ENCODE measurements at regions not wholly inside any gene's neighbourhood (a gene's known extent, or its start where the extent isn't known, plus 50 kb on each side); places are given as distances from the start of the nearest gene placed in this dataset.

- no peak for DNase-seq
- peaks cover 2% of the 10 kb centered on the region for H3K36me3 Mint-ChIP-seq (ENCODE audit: low read depth)
- H3K4me1 Mint-ChIP-seq, result peaks cover 27% of the 10 kb centered on the region
- intact Hi-C loops (cut with micrococcal nuclease), result no loop called here
- H3K9me3 Mint-ChIP-seq, result no peaks in the 10 kb centered on the region
- ChIA-PET CTCF (no interaction called here), POLR2A (no interaction called here)
- no peaks in the 10 kb centered on the region for H3K27me3 Mint-ChIP-seq
- TF ChIP-seq, protein P1, sequence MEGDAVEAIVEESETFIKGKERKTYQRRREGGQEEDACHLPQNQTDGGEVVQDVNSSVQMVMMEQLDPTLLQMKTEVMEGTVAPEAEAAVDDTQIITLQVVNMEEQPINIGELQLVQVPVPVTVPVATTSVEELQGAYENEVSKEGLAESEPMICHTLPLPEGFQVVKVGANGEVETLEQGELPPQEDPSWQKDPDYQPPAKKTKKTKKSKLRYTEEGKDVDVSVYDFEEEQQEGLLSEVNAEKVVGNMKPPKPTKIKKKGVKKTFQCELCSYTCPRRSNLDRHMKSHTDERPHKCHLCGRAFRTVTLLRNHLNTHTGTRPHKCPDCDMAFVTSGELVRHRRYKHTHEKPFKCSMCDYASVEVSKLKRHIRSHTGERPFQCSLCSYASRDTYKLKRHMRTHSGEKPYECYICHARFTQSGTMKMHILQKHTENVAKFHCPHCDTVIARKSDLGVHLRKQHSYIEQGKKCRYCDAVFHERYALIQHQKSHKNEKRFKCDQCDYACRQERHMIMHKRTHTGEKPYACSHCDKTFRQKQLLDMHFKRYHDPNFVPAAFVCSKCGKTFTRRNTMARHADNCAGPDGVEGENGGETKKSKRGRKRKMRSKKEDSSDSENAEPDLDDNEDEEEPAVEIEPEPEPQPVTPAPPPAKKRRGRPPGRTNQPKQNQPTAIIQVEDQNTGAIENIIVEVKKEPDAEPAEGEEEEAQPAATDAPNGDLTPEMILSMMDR (IDR thresholded peaks at IDR 0.05), result no peak
- H3K27ac Mint-ChIP-seq, result no peak overlapping the region
- ATAC-seq (ENCODE audit: low read depth), result no peak
- H3K4me3 Mint-ChIP-seq, result no peak overlapping the region
Measured at GRCh38 chrX:10034740-10035260, 67.6 kb downstream of the CLDN34 start.

DNA sequence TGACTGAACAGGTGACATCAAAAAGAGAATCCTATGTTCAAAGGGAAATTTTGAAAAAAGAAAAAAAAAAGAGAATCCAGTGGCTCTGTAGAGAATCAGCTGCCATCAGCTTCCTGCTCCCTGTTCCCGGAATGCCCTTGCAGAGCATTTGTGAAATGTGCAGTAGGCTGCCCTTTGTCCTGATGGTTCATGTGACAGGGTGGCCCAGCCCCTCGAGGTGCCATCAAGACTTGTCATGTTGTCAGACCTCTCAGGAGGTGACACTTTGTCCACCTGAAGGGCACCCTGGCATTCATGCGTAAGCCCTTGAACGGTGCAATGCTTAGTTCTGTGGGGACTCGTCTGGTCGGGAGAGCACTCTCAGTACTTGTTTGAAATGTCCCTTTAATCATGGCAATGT is 71.4 kb downstream of the CLDN34 start:
- ChIA-PET CTCF (no interaction called here), POLR2A (interaction anchor here (0.7 kb wide), 1 partner anchor 94 kb away, joined by 7 read pairs; no protein-coding TSS in a partner anchor)

GRCh38 chrX:10039821-10040793 is 72.9 kb downstream of the CLDN34 start:
- intact Hi-C loops (cut with micrococcal nuclease), result no loop called here
- POLR2A ChIA-PET, result no interaction called here
- peaks cover 20% of the 10 kb centered on the region for H3K4me1 Mint-ChIP-seq
- DNase-seq (no peak), ATAC-seq (ENCODE audit: low read depth) (no peak)
- no peak overlapping the region for H3K27ac Mint-ChIP-seq
- H3K9me3 Mint-ChIP-seq, result no peaks in the 10 kb centered on the region
- CTCF ChIA-PET, result no interaction called here
- TF ChIP-seq, protein P1 (IDR thresholded peaks at IDR 0.05), result no peak
- no peak overlapping the region for H3K4me3 Mint-ChIP-seq
- H3K36me3 Mint-ChIP-seq (ENCODE audit: low read depth), result peaks cover 2% of the 10 kb centered on the region
- no peaks in the 10 kb centered on the region for H3K27me3 Mint-ChIP-seq

More for the DNA sequence above, 71.4 kb downstream of the CLDN34 start:
- TF ChIP-seq, protein P1 (IDR thresholded peaks at IDR 0.05), result no peak
- H3K27me3 Mint-ChIP-seq, result no peaks in the 10 kb centered on the region
- H3K36me3 Mint-ChIP-seq (ENCODE audit: low read depth), result peaks cover 2% of the 10 kb centered on the region
- DNase-seq (no peak), ATAC-seq (ENCODE audit: low read depth) (no peak)
- H3K4me1 Mint-ChIP-seq, result peaks cover 25% of the 10 kb centered on the region
- H3K9me3 Mint-ChIP-seq, result no peaks in the 10 kb centered on the region
- H3K27ac Mint-ChIP-seq, result no peak overlapping the region
- intact Hi-C loops (cut with micrococcal nuclease), result no loop called here
- no peak overlapping the region for H3K4me3 Mint-ChIP-seq

DNA sequence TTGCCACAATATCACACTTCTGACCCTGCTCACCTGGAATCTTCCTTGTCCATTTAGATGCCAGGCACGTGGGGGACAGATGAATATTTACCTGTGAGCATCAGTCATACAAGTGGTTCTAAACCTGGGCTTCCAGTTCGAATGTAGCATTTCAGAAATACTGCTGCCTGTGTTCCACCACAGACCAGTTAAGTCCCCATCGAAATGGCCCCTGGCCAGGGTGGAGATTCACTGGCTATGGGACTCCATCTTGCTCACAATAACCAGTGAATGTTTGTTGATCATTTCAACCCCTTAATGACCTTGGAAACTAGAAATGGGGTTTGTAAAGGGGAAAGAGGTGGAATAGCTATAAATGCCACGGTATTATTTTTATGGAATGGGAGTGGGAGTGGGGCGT is 73.8 kb downstream of the CLDN34 start:
- ChIA-PET POLR2A (no interaction called here), CTCF (no interaction called here)
- DNase-seq (no peak), ATAC-seq (ENCODE audit: low read depth) (no peak)
- Mint-ChIP-seq H3K27me3 (no peaks in the 10 kb centered on the region), H3K4me3 (no peak overlapping the region), H3K9me3 (no peaks in the 10 kb centered on the region), H3K36me3 (ENCODE audit: low read depth) (peaks cover 2% of the 10 kb centered on the region), H3K4me1 (peaks cover 20% of the 10 kb centered on the region), H3K27ac (no peak overlapping the region)
- TF ChIP-seq, protein P1 (IDR thresholded peaks at IDR 0.05), result no peak
- intact Hi-C loops (cut with micrococcal nuclease), result no loop called here

- ATAC-seq (ENCODE audit: low read depth) (no peak), DNase-seq (no peak)
- ChIA-PET CTCF (no interaction called here), POLR2A (no interaction called here)
- Mint-ChIP-seq H3K27ac (no peak overlapping the region), H3K27me3 (no peaks in the 10 kb centered on the region), H3K9me3 (no peaks in the 10 kb centered on the region), H3K36me3 (ENCODE audit: low read depth) (peaks cover under 1% of the 10 kb centered on the region), H3K4me3 (no peak overlapping the region), H3K4me1 (peaks cover 20% of the 10 kb centered on the region)
- intact Hi-C loops (cut with micrococcal nuclease), result no loop called here
- TF ChIP-seq, protein P1 (IDR thresholded peaks at IDR 0.05), result no peak
Measured at GRCh38 chrX:10041383-10041782, 74.2 kb downstream of the CLDN34 start.

All from activated B cell treated with CpG ODN at 0.5 μM for 24 hours (primary cell).